ENCODE measurements at regions not wholly inside any gene's neighbourhood (a gene's known extent, or its start where the extent isn't known, plus 50 kb on each side); places are given as distances from the start of the nearest gene placed in this dataset.

GRCh38 chr2:215705771-215706361 lies 270.0 kb upstream of the FN1 start:
- CTCF ChIA-PET: no interaction called here
- Histone ChIP-seq H3K4me2 (no peak overlapping the region), H3K9me3 (no peaks in the 10 kb centered on the region), H4K20me1 (ENCODE audit: insufficient read depth) (no peaks in the 10 kb centered on the region), H3K4me1 (ENCODE audit: control insufficient read depth in 1 of 2, insufficient read depth in 2 of 2, low read depth in 1 of 2, low read length in 1 of 2) (peaks cover 0 to 18% of the 10 kb centered on the region in 2 experiments; a peak in 2 of 4 replicates), H3K4me3 (ENCODE audit: low read depth in 2 of 2, low read length in 1 of 2) (no peak overlapping the region), H3K36me3 (replicated peaks in 1 of 2; ENCODE audit: control insufficient read depth in 1 of 2, insufficient read depth in 2 of 2, low read length in 1 of 2) (no peaks in the 10 kb centered on the region), H3F3A (replicated peaks; ENCODE audit: insufficient read depth) (peaks cover 16% of the 10 kb centered on the region), H3K27me3 (ENCODE audit: insufficient read depth) (no peaks in the 10 kb centered on the region), H3K79me2 (ENCODE audit: insufficient read depth) (no peaks in the 10 kb centered on the region), H2AFZ (ENCODE audit: low read depth) (peak overlapping the region; percentile 25), H3K27ac (ENCODE audit: low read depth in 2 of 2, low read length in 1 of 2) (no peak overlapping the region), H3K9me2 (no peaks in the 10 kb centered on the region), H3K9ac (no peak overlapping the region)
- TF ChIP-seq RFX5 (IDR thresholded peaks at IDR 0.05; ENCODE audit: low read length): no peak
- no peak for TF ChIP-seq EZH2phosphoT487 (IDR thresholded peaks at IDR 0.05; ENCODE audit: borderline replicate concordance, low read depth)
- no peak for TF ChIP-seq ZBTB33 (IDR thresholded peaks at IDR 0.05; ENCODE audit: borderline replicate concordance, low read depth)
- TF ChIP-seq MEF2A (IDR thresholded peaks at IDR 0.05; ENCODE audit: borderline replicate concordance, low read depth): no peak
- no peak for TF ChIP-seq IRF3 (IDR thresholded peaks at IDR 0.05; ENCODE audit: low read depth, low read length)
- TF ChIP-seq TCF12 (IDR thresholded peaks at IDR 0.05): no peak
- no peak for TF ChIP-seq ELF1 (IDR thresholded peaks at IDR 0.05)
- no peak for TF ChIP-seq GABPA (IDR thresholded peaks at IDR 0.05; ENCODE audit: low read depth)
- no peak for TF ChIP-seq RCOR1 (IDR thresholded peaks at IDR 0.05; ENCODE audit: low read length)
- no peak for TF ChIP-seq FOXM1 (IDR thresholded peaks at IDR 0.05; ENCODE audit: low read depth)
- no peak for TF ChIP-seq TAF1 (IDR thresholded peaks at IDR 0.05; ENCODE audit: borderline replicate concordance, low read depth, low read length)
- TF ChIP-seq SIN3A (IDR thresholded peaks at IDR 0.05; ENCODE audit: borderline replicate concordance, low read depth, low read length): no peak
- no peak for TF ChIP-seq USF1 (IDR thresholded peaks at IDR 0.05; ENCODE audit: borderline replicate concordance, low read depth)
- TF ChIP-seq CTCF (IDR thresholded peaks at IDR 0.05): no peak
- TF ChIP-seq EP300 (IDR thresholded peaks at IDR 0.05; ENCODE audit: borderline replicate concordance in 1 of 2, low read depth in 1 of 2, low read length in 1 of 2): no peak
- TF ChIP-seq SMC3 (IDR thresholded peaks at IDR 0.05; ENCODE audit: low read depth, low read length): no peak
- TF ChIP-seq MXI1 (IDR thresholded peaks at IDR 0.05; ENCODE audit: low read depth, low read length): no peak
- no peak for TF ChIP-seq NRF1 (IDR thresholded peaks at IDR 0.05; ENCODE audit: low read depth, low read length)
- TF ChIP-seq RXRA (IDR thresholded peaks at IDR 0.05; ENCODE audit: borderline replicate concordance, low read depth): no peak
- POLR2A ChIA-PET: no interaction called here
- WGBS (ENCODE audit: low lambda C conversion rate): 76% methylated on average over 2 of the region's 2 CpGs
- no peak for DNase-seq

Data from SK-N-SH (cell line).